GM12891 (cell line): ENCODE measurements at regions not wholly inside any gene's neighbourhood (a gene's known extent, or its start where the extent isn't known, plus 50 kb on each side); places are given as distances from the start of the nearest gene placed in this dataset.

Source experiments
- POLR2A ChIP-seq: IDR thresholded peaks from 2 replicates; pipeline ENCODE4 v1.6.1; 2011; ENCODE audit warnings: low read depth, low read length, control low read depth
- SPI1 ChIP-seq: IDR thresholded peaks from 2 replicates; pipeline ENCODE4 v1.6.1; 2011; ENCODE audit warnings: low read depth, low read length, control low read depth

GRCh38 chr7:116405810-116406209 is 93.7 kb upstream of the CAV2 start:
- no peak for TF ChIP-seq POLR2A
- TF ChIP-seq SPI1, result no peak
